Erythroblast (primary cell): ENCODE measurements at regions not wholly inside any gene's neighbourhood (a gene's known extent, or its start where the extent isn't known, plus 50 kb on each side); places are given as distances from the start of the nearest gene placed in this dataset.

ENCODE experiments used
- GATA1 ChIP-seq: IDR thresholded peaks from 2 replicates; pipeline ENCODE4 v1.6.1; 2011; ENCODE audit warnings: low read depth, mild to moderate bottlenecking, control low read depth, low read length, moderate library complexity
- POLR2A ChIP-seq: IDR thresholded peaks from 2 replicates; pipeline ENCODE4 v1.6.1; 2011; ENCODE audit warnings: mild to moderate bottlenecking, low read length

DNA sequence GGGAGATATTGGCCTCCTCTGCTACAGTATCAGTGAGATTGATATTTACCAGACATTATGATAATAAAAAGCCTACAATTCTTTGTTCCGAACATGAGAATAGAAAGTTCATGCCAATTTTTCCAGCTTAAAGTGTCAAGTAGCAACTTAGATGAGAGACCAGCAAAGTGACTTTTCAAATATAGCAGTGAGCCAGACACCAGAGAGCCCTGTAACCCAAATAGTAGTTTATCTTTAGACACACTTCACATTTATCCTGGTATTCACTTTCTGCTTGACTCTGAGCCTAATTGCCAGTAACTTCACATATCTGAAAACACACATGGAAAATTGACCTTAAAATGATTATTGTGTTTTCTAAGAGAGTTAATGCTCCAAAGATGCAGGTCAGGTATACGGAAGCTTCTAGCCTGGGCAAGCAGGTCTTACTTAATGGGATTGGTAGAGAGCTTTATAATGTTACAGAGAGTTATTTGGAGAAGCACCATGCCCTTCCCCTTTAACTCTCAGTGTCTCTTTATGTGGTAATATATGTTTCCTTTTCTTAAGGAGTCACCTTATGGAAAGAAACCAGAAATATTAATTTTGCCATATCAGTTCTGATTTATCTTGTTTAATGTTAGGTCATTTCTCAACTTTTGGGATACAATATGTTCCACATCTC is 852.3 kb upstream of the CHORDC1 start:
- TF ChIP-seq POLR2A (no peak), GATA1 (no peak)
